ENCODE measurements at regions not wholly inside any gene's neighbourhood (a gene's known extent, or its start where the extent isn't known, plus 50 kb on each side); places are given as distances from the start of the nearest gene placed in this dataset.

DNA sequence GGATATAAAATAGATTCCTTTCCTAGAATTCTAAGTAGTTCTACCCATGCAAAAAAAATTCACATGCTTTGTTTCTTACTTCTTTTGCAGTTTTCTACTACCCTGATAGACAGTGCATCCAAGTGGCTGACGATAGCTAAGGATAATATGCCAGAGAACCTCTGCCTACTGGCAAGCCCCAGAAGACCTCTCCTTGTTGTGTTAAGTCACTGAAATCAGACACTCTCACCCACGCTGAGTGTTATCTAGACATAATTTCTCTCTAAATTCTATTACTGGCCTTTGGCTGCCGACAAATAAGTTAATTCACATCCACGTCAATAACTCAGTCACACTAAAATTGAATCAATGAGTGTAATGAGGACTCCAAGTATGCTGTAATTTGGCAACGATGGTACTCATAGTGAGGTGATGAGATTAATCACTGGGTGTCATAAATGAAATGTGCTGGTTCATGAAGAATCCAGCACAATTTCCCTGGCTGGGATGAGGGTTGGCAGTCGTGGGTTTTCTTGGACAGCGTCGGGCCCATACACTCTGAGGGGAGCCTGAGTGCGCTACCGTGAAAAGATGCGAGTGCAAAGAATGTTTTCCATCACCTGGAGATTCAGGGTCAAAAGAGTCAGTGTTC lies 354.8 kb upstream of the TMEM132C start:
- no peak overlapping the region for H3K4me2 ChIP-seq (ENCODE audit: insufficient read depth in 1 of 2, low read depth in 2 of 2, low read length in 2 of 2)
- H2BK120ac ChIP-seq (replicated peaks; ENCODE audit: low read depth, low read length), result no peak overlapping the region
- H3K4me1 ChIP-seq (replicated peaks in 1 of 4; ENCODE audit: control insufficient read depth in 3 of 4, insufficient read depth in 4 of 4, low read length in 3 of 4), result no peaks in the 10 kb centered on the region
- H2BK12ac ChIP-seq (ENCODE audit: low read depth, low read length), result no peak overlapping the region
- H4K91ac ChIP-seq (replicated peaks; ENCODE audit: insufficient read length, low read length), result no peak overlapping the region
- H3K56ac ChIP-seq (replicated peaks; ENCODE audit: insufficient read length, low read depth, low read length), result no peak overlapping the region
- H3K9me3 ChIP-seq (ENCODE audit: insufficient read depth in 2 of 2, low read depth in 1 of 2, low read length in 1 of 2), result no peaks in the 10 kb centered on the region
- WGBS, 2 experiments (ENCODE audit: extremely low coverage in 1 of 2, insufficient coverage in 1 of 2, insufficient read length in 1 of 2, insufficient replicate concordance in 2 of 2, low coverage in 1 of 2, low lambda C conversion rate in 2 of 2, missing lambda C conversion rate in 1 of 2), result 94% methylated on average over 11 of the region's 11 CpGs; no CpG with 5 or more reads in 1 of the 2 experiments
- no peak overlapping the region for H3K23ac ChIP-seq (ENCODE audit: insufficient read length)
- no peak for FAIRE-seq
- no peak overlapping the region for H3K14ac ChIP-seq (ENCODE audit: insufficient read length)
- H3K36me3 ChIP-seq (ENCODE audit: control insufficient read depth in 2 of 4, insufficient read depth in 4 of 4, low read length in 3 of 4), result no peaks in the 10 kb centered on the region
- DNase-seq (ENCODE audit: low read depth in 1 of 2, low spot score in 2 of 2), result no peak
- H3K9ac ChIP-seq (replicated peaks in 1 of 4; ENCODE audit: extremely low read depth in 1 of 4, low read depth in 3 of 4, low read length in 3 of 4), result no peak overlapping the region
- H2BK15ac ChIP-seq (ENCODE audit: low read length), result no peak overlapping the region
- no peak overlapping the region for H2AFZ ChIP-seq (ENCODE audit: low read length)
- CTCF ChIA-PET (ENCODE audit: partially characterized antibody), result no interaction called here
- H2BK20ac ChIP-seq (ENCODE audit: low read length), result no peak overlapping the region
- POLR2A ChIA-PET (ENCODE audit: partially characterized antibody), result no interaction called here
- H2BK5ac ChIP-seq (ENCODE audit: low read depth, low read length), result no peak overlapping the region
- H3K79me1 ChIP-seq (ENCODE audit: low read depth, low read length), result no peaks in the 10 kb centered on the region
- H3K27ac ChIP-seq (ENCODE audit: low read depth, low read length), result no peak overlapping the region
- H3K4me3 ChIP-seq (ENCODE audit: extremely low read depth in 1 of 4, insufficient read depth in 2 of 4, low read depth in 3 of 4, low read length in 4 of 4), result no peak overlapping the region
- H4K8ac ChIP-seq (ENCODE audit: extremely low read depth, insufficient read depth, low read length), result no peak overlapping the region
- no peak overlapping the region for H3K4ac ChIP-seq (replicated peaks; ENCODE audit: insufficient read length, low read depth, low read length)
- H3K79me2 ChIP-seq (ENCODE audit: control insufficient read depth in 1 of 2, insufficient read depth in 2 of 2, low read length in 2 of 2), result no peaks in the 10 kb centered on the region
- no peak overlapping the region for H3K18ac ChIP-seq (ENCODE audit: extremely low read depth, low read length)
- no peaks in the 10 kb centered on the region for H3K27me3 ChIP-seq (replicated peaks in 1 of 4; ENCODE audit: control insufficient read depth in 3 of 4, extremely low read depth in 1 of 4, insufficient read depth in 3 of 4, low read length in 3 of 4)
- H3K23me2 ChIP-seq (ENCODE audit: low read depth, low read length), result no peaks in the 10 kb centered on the region
- no peak overlapping the region for H2AK5ac ChIP-seq (ENCODE audit: low read depth, low read length)
- no peaks in the 10 kb centered on the region for H4K20me1 ChIP-seq (replicated peaks in 1 of 2; ENCODE audit: control insufficient read depth in 1 of 2, insufficient read depth in 2 of 2, low read length in 2 of 2)
- no peak overlapping the region for H4K5ac ChIP-seq (ENCODE audit: insufficient read length, low read depth, low read length)
- TF ChIP-seq ASH2L (IDR thresholded peaks at IDR 0.05; ENCODE audit: low read length) (no peak), TBP (IDR thresholded peaks at IDR 0.05; ENCODE audit: low read depth, low read length) (no peak), BACH1 (IDR thresholded peaks at IDR 0.05; ENCODE audit: low read length) (no peak), POLR2AphosphoS5 (IDR thresholded peaks at IDR 0.05; ENCODE audit: low read depth, low read length) (no peak), CTBP2 (IDR thresholded peaks at IDR 0.05; ENCODE audit: borderline replicate concordance, insufficient read depth, insufficient read length, low read length) (no peak), SP1 (IDR thresholded peaks at IDR 0.05; ENCODE audit: low read depth, low read length) (no peak), GABPA (IDR thresholded peaks at IDR 0.05; ENCODE audit: borderline replicate concordance, insufficient read depth, low read length) (no peak), KDM5A (IDR thresholded peaks at IDR 0.05; ENCODE audit: low read length) (no peak)
- TF ChIP-seq, protein P1, sequence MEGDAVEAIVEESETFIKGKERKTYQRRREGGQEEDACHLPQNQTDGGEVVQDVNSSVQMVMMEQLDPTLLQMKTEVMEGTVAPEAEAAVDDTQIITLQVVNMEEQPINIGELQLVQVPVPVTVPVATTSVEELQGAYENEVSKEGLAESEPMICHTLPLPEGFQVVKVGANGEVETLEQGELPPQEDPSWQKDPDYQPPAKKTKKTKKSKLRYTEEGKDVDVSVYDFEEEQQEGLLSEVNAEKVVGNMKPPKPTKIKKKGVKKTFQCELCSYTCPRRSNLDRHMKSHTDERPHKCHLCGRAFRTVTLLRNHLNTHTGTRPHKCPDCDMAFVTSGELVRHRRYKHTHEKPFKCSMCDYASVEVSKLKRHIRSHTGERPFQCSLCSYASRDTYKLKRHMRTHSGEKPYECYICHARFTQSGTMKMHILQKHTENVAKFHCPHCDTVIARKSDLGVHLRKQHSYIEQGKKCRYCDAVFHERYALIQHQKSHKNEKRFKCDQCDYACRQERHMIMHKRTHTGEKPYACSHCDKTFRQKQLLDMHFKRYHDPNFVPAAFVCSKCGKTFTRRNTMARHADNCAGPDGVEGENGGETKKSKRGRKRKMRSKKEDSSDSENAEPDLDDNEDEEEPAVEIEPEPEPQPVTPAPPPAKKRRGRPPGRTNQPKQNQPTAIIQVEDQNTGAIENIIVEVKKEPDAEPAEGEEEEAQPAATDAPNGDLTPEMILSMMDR (IDR thresholded peaks at IDR 0.05; ENCODE audit: control extremely low read depth in 1 of 3, insufficient read depth in 1 of 3, low read depth in 1 of 3, low read length in 3 of 3), result no peak
- TF ChIP-seq, protein P2, sequence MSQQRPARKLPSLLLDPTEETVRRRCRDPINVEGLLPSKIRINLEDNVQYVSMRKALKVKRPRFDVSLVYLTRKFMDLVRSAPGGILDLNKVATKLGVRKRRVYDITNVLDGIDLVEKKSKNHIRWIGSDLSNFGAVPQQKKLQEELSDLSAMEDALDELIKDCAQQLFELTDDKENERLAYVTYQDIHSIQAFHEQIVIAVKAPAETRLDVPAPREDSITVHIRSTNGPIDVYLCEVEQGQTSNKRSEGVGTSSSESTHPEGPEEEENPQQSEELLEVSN (IDR thresholded peaks at IDR 0.05), result no peak
- TF ChIP-seq, protein P3, sequence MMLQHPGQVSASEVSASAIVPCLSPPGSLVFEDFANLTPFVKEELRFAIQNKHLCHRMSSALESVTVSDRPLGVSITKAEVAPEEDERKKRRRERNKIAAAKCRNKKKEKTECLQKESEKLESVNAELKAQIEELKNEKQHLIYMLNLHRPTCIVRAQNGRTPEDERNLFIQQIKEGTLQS (IDR thresholded peaks at IDR 0.05; ENCODE audit: insufficient read depth, low read depth, low read length), result no peak
